Amniotic stem cell (primary cell): ENCODE measurements at regions not wholly inside any gene's neighbourhood (a gene's known extent, or its start where the extent isn't known, plus 50 kb on each side); places are given as distances from the start of the nearest gene placed in this dataset.

ENCODE experiments used
- DNase-seq: peaks from one replicate; lab custom pipeline; 2025; lab: John Stamatoyannopoulos, UW

DNA sequence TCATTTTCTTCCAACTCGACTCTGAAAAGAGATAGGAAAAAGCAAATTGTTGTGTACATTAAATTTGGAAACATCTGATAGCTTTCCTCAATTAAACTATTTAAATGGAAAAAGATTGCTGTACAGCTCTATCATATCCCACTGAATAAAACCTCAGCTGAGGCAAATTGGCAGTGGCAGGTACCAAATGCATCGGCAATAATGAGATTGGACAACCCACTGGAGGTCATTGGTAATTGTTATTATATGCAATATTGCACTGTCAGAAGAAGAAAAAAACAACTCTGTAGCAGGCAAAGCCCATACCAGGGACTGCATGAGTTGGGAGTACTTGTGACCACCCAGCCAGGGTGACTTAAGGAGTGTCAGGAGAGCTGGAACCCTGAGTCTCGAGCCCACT, 291.6 kb upstream of the SKOR2 start:
- no peak for DNase-seq

DNA sequence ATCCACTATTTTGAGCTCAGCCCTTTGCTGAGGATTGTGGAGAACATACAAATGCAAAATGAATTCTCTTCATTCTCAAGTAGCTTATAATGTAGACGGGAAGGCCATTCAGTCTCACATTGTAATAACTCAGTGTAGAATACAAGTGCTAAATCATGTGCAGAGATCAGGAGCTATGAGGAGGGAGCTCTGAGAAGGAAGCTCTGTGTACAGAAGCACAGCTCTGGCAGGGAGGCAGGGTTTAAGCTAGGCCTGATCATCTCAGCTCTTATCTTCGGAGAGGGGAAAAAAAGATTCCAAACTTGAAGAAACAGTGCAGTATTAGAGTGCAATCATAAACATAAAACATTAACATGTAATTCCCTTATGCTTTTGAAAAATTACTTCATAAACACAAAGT, 291.1 kb upstream of the SKOR2 start:
- no peak for DNase-seq

DNA sequence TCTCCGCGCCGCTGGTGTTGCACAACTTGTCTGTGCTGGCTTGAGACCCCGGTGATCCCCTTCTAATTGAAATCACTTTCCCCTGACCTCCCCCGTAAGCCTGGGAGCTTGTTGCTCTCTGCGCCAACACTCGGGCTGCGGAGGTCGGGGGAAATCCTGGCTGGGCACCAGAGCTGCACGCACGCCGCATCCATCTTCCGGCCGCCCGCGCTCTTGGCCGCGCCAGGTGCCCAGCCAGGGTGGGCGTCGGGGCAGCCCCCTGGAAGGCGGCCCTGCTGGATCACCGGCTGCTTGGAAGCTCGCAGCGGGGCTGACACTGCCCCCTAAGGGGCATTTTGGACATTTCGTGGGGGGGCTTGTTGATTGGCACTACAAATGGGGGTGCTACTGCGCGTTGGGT, 280.3 kb upstream of the SKOR2 start:
- DNase-seq: no peak

DNA sequence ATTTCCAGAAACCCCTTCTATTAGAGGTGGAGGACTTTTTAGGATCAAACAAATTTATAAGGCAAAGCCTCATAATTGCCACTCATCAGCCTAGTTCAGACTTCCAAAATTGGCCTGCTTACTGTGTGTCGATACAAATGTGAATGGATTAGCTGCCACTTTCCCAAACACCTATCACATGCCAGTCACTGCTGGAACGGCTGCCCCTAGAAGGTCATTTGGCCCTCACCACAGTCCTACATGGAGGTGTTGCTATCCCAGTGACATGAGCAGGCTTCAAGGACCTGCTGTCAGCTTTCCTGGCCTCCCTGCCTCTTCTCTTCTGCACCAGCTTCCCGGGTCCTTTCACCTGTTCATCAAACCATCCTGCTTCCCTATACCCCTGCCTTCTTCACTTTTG, 279.2 kb upstream of the SKOR2 start:
- DNase-seq: no peak

DNA sequence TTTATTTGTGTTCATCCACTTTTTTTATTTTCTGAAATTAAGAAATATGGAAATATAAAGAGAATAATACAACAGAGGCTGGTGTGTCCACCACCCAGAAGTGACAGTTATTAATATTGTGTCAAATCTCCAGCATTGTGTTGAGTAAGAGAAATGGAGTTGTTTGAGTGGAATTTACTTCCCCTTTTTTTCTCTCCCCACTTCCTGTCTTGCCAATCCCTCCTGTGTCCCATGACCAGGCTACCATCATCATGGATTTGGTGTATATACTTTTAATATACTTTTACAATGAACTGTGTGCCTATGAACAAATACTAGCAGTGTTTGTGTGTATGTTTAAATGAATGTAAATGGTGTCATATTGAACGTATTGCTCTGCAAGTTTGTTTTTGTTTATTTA, 276.9 kb upstream of the SKOR2 start:
- no peak for DNase-seq

DNA sequence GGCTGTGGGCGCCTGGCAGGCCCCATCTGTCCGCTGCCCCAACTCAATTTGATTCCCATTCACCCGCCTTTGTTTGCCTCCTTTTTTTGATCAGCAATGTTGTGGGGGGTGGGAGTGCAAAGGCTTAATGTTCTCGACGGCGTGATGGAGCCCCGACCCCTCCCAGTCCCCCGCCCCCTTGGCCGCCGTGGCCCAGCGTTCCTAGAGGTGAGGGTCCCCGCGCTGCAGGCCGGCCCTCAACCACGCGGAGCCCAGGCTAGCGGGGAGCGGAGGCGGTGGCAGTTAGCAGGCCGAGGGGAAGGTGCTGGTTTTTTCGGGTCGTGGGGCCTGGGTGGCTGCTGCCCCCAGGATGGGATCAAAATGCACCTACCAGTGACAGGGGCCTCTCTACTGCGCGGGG, 274.7 kb upstream of the SKOR2 start:
- no peak for DNase-seq

DNA sequence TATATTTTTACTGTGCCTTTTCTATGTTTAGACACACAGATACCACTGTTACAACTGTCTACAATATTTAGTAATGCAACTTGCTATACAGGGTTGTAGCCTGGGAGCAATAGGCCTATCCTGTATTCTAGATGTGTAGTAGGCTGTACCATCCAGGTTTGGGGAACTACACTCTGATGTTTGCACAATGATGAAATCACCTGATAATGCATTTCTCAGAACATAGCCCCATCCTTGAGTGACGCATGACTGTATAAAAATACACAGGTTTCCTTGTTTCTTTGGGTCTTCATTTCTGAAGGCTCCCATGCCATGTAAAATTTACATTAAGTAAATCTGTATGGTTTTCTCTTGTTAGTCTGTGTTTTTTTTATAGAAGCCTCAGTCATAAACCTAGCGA, 270.9 kb upstream of the SKOR2 start:
- DNase-seq: no peak

DNA sequence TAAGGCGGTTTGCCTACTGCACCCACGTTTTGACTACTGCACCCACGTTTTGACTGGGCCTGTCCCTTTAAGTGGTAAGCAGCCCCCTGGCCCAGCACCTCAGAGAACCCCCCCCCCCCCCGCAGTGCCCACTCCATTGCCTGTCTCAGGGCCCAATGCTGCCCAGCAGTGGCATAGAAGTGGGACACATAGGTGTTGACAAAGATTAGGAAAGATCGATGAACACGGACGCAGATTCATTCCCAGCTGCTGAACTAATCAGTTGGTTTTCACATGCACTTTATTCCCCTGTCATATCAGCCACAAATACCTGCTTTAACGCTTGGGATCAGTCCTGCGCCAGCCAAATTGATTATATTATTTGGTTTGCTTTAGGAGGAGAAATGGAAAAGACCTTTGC, 268.8 kb upstream of the SKOR2 start:
- DNase-seq: no peak

DNA sequence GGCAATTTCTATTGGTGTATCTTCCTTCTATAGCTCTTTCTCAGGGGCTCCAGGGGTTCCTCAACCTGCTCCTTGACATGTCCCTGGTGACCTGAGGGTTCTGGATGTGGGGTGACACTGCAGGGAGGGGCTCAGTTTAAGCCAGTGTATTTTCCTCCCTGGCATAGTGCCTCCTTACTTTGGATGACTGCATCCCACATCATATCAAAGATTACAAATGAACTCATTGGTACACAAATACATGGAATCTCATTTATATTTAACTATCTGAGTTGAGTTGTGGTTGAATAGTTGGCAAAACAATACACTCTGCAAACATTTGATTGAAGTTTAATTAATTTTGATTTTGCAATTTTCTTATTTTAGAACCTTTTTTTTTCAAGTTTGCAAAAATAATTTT, 268.2 kb upstream of the SKOR2 start:
- DNase-seq: no peak

DNA sequence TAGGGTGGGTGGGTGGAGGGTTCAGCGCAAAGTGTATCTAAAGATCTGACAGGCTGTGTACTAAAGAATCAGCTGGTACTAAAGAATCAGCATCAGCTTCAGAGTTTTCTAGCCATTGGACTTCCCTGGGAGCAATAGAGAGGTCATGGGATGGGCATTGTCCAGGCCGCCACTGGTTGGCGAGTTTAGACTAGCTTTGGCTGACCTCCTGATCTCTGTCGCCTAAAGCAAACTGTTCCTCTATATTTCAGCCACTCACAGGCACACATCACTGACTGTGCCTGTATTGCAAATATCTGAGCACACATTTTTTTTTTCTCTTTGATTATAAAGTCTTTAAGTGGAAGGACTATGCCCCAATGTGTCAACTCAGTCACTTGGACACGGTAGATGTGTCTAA, 267.8 kb upstream of the SKOR2 start:
- no peak for DNase-seq

DNA sequence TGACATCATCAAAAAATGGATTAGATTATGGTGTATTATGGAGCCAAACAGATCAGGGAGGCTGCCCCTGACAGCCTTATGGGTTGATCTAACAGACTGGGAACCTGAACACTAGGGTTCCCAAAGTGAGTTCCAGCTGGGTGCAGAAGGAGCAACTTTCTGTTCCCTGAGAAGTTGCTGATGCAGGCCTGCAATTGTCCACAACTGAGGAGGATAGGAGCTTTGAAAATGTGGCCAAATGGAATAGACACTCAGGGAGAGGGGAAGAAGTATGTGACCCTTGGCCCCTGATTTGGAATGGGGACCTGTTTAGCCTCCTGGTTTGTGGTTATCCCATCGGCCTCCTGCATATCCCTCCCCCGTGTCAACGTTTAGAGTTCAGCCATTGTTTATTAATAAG, 262.2 kb upstream of the SKOR2 start:
- no peak for DNase-seq

DNA sequence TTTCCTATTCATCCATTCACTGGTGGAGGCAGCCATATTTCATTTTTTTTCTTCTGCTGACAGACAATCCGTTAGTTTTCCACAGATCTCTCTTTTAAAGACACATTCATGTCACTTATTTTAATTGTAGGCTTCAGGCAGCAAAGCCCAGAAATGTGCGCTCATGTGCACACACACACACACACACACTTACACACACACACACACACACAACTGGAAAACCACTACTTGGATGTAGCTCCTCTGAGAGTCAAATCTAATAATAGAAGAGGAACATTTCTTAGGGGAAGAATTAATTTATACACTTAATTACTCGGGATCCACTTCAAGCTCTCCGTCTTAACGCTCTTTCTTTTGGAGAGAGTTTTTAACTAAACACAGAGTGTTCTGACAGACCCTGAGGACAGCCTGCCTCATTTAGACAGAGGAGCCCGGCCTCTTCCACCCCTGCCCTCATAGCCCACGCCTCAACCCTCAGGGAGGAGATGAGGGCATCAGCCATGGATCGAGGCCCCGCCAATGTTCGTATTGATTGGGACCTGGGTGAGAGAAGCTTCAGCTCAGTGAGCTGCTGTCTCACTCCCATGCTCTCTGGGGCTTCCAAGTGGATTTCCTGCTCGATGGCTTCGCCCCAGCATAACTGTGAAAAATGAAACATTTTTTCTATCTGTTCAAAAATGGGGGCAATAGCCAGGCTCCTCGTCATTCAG, 261.4 kb upstream of the SKOR2 start:
- DNase-seq: no peak

DNA sequence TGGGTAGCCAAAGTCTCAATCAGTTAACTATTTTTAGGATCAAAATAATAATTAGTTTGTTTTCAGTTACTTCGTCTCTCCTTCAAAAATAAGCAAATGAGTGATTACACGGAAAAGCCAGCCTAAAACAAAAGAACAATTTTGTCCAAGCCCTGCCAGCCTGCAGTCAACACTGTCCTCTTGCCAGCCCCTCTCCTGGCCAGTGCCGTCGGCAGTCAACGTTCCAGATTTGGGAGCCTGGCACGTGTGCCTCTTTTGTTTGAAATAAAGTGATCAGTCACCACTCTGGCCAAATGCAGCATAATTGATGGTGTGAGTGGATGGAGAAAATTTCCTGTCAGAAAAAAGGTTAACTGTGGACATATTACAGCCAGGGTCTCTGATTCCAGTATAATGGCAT, 260.6 kb upstream of the SKOR2 start:
- DNase-seq: no peak

DNA sequence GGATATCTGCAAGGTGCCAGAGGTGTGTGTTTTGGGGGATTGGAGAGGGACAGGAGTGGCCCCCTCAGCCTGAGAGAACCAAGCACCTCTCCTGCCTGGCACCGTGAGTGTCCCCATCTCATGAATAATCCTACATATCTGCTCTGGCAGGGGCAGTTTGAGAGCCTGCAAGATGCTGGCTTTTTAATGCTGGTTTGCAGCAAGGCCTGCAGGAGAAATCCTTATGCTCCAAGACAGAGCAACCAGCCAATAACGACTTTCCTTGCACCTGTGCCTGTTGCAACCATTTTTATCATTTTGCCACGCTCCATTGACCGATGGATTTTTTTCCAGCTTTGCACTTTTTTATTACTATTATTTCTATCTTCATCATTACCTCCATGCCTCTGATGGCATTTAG, 259.4 kb upstream of the SKOR2 start:
- DNase-seq: no peak

DNA sequence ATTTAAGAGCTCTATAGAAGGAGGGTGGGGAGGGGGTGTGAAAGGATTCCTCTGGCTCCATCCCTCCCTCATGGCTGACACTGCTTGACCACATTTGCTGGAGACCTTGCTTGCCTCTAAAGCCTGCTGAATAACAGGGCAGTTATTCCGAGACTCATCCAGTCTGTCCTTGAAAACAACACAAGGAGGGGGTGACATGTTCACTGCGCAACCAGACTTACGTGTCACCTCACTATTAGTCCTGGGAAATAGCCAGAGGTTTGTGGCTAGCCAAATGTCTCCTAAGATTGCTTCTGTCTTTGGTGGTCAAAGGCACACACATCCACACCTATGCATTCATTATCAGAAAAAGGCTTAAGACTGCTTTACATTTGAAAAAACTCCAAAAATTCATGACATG, 256.2 kb upstream of the SKOR2 start:
- no peak for DNase-seq

DNA sequence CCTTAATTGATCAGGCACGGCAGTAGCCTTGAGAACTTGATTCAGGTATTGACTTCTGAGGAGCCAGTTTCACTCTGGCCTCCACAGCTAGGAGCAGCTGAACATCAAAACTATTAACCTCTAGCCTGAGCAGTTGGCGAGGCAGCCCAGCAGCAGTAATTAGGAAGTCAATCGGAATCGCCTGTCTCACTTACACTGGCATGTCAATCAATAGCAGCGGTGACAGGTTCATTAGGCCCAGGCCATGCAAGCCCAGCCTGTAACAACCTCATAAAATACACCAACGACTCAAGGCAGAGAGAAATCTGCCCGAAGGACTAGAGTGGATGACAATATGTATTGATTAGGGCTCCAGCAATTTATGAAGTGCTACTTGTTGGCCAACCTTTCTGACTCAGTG, 255.4 kb upstream of the SKOR2 start:
- no peak for DNase-seq

DNA sequence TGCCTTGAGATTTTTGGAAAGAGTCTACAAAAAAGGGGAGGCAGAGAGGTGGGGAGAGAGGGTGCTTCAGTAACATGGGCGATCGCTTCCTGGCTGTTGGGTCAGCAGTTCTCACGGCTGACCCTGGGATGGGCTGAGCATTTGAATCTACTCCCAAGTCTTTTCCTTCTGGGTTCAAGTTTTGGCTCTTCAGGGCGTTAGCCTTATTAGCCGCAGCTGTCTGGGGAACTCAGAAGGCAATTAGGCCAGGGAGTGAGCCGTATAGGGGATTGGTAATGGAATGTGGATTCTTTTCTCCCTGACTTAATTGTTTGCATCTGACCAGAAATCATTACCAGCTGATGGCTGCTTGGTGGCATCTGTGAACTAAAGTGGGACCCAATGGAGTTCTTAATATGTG, 250.5 kb upstream of the SKOR2 start:
- DNase-seq: no peak

DNA sequence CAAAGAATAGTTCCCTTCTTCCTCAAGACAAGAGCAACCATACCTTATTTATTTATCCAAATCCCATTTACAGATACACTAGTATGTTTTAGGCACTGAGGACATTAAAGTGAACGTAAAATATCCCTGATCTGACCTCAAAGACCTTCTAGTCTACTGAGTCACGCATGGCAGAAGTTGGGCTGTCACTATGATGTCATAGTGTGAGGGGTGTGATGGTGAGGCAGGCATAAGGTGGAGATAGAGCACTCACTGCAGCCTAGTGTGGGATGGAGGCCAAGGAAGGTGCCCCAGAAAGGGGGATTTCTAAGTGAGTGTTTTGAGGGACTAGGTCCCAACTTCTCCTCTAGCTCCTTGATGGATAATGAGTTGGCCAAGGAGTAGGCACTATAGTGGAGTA, 249.5 kb upstream of the SKOR2 start:
- no peak for DNase-seq

DNA sequence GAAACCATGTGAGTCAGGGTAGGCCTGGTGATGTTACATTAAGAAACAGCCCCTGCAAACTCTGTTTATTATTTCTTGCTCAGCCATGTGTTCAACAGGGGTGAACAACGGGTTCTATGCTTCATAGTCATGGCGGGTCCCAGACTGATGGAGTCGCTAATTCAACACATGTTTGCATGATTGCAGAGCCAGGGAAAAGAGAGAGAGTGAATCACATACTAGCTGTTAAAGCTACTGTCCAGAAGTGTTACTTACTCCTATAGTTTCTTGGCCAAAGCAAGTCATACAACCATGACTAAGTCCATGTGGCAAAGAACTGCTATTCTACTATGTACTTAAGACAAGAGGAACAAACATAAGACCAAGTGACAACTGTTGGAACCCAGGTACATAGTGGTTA, 241.2 kb upstream of the SKOR2 start:
- no peak for DNase-seq

DNA sequence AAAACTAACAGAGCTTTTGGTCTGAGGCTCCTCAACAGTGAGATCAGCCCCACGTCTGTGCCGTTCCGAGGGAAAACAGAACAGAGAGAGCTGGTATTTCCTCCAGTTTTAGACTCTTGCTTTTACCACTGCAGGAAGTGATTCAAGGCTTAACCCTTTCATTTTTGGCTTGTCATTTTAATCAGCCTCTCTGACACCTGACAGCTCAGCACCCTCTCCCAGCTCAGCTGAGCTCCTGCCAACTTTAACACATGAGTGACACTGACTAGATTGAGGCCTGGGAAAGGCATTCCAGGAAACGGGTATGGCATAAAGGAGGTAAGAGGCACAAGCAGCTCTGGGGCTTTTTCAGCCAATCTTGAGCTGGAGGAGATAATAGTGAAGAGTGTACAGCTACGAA, 239.4 kb upstream of the SKOR2 start:
- no peak for DNase-seq

DNA sequence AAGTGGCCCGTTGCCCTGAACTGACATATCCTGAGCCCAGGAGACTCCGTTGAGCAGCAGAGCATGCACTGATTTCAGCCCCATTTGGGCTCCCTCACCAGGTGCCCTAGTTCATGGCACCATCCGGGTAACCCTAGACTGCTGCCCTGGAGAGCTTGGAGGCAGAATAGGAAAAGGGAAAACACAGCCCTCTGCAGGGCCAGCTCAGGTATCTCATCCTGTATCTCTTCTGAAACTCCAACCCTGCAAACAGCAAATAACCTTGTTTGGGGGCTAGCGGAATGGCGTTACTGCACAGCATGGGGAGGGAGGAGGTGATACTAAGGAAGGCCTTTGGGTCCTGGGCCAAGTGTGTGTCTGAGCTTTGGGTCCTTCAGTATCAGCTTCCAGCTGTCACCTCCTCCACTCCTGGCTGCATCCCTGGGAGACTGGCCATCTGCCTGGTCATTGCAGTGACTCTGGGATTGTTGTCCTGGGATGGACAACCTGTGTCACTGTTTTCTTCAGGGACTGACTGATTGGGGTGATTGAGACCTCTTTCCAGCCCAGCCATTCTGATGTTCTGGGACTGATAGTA, 233.8 kb upstream of the SKOR2 start:
- DNase-seq: no peak

DNA sequence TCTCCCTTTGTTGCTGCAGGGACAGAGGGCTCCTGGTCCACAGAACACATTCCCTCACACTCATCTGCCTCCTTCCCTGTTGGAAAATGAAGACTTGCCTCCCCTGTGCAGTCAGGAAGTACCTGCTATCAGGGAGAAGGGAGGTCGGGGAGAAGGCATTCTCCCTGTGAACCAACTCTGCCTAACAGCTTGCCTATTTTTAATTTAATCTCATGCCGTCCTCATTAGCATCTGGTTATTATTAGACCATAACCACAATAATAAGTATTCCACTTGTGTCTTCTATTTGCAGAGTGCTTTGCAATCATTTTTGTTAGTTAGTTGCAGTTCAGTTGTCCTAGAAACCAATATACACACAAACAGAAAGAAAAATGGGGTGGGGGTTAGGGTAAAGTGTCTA, 232.6 kb upstream of the SKOR2 start:
- DNase-seq: no peak

DNA sequence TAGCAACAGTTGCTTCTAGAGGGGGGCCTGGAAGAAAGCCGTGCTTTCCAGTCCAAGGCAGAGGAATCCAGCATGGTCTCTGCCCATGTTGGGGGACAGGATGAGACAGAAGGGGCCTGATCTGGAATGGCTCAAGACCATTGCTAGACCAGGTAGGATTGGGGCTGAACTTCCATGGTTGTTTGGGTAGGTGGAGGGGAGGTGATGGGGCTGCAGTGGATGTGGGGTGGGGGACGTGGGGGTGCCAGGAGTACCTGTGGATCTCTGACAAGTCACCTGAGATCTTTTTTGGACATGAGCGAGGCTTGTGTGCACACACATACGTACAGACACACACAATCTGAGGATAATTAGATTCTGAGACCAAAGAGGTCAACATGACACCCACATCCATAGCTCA, 228.7 kb upstream of the SKOR2 start:
- DNase-seq: no peak

DNA sequence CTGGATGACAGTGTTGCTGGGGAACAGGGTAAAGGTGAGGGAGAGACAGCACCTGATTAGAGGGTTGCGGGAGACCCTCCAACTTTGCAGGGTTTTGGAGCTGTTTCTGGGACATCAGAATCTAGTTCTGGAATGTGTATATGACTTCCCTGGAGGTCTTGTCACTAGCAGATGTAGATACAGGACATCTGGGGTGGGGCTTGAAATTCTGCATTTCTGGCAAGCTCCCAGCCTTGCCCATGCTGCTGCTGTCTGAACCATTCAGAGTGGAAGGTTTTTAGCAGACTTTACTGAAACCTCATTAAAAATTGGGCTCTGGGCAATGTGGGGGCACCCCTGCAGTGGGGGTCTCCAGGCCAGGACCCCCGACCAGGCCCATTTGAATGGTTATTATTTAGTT, 220.3 kb upstream of the SKOR2 start:
- DNase-seq: no peak

DNA sequence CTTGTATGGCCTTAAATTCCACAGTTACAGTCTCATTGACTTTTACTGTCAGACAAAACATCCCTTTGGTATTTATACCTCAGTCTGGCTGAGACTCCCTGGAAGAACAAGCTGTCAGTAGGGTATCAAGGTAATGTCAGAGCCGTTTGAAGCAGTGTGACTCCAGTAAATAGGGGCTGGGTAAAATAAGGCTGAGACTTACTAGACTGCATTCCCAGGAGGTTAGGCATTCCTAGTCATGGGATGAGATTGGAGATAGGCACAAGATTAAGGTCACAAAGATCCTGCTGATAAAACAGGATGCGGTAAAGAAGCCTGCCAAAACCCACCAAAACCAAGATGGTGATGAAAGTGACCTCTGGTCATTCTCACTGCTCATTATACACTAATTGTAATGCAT, 219.5 kb upstream of the SKOR2 start:
- DNase-seq: no peak
